Hepatocyte (in vitro differentiated cells): ENCODE measurements at regions not wholly inside any gene's neighbourhood (a gene's known extent, or its start where the extent isn't known, plus 50 kb on each side); places are given as distances from the start of the nearest gene placed in this dataset.

Source experiments
- EZH2 ChIP-seq: fragments of 200-600 bp; sonication (generic); IDR thresholded peaks from 2 replicates; pipeline ENCODE4 v1.6.1; 2016; ENCODE audit warnings: antibody characterized with exemption, mild to moderate bottlenecking, borderline replicate concordance
- EZH2phosphoT487 ChIP-seq: fragments of 200-600 bp; sonication (generic); IDR thresholded peaks from one replicate; pipeline ENCODE4 v1.6.1; 2018; ENCODE audit warnings: antibody characterized with exemption, mild to moderate bottlenecking, low read depth, moderate library complexity; ENCODE audit not compliant: unreplicated experiment, severe bottlenecking
- TF ChIP-seq, protein P1 (sequence below): fragments of 200-600 bp; sonication (generic); IDR thresholded peaks from 2 replicates; pipeline ENCODE4 v1.5.1; 2016; ENCODE audit warnings: antibody characterized with exemption, mild to moderate bottlenecking; ENCODE audit not compliant: poor library complexity

DNA sequence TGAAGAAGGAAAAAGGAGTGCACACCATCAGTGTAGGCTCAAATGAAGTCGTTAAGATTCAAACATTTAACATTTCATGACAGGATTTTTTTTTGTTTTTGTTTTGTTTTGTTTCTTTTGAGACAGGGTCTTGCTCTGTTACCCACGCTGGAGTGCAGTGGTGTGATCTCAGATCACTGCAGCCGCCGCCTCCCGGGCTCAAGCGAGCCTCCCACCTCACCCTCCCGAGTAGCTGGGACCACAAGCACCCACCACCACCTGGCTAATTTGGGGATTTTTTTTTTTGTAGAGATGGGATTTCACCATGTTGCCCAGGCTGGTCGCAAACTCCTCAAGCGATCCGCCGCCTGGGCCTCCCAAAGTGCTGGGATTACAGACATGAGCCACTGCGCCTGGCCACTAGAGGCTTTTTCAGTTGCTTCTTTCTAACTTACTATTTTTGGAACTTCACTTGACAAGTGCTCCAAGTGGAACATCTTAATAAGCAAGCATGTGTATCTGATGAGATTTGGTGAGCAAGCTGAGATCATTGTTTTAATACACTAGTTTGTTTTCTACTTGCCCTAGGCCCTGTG is 78.9 kb upstream of the CNKSR2 start:
- TF ChIP-seq, protein P1, sequence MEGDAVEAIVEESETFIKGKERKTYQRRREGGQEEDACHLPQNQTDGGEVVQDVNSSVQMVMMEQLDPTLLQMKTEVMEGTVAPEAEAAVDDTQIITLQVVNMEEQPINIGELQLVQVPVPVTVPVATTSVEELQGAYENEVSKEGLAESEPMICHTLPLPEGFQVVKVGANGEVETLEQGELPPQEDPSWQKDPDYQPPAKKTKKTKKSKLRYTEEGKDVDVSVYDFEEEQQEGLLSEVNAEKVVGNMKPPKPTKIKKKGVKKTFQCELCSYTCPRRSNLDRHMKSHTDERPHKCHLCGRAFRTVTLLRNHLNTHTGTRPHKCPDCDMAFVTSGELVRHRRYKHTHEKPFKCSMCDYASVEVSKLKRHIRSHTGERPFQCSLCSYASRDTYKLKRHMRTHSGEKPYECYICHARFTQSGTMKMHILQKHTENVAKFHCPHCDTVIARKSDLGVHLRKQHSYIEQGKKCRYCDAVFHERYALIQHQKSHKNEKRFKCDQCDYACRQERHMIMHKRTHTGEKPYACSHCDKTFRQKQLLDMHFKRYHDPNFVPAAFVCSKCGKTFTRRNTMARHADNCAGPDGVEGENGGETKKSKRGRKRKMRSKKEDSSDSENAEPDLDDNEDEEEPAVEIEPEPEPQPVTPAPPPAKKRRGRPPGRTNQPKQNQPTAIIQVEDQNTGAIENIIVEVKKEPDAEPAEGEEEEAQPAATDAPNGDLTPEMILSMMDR: no peak
- TF ChIP-seq EZH2: no peak
- TF ChIP-seq EZH2phosphoT487: no peak
